Gastrocnemius medialis (tissue), 4 donors: ENCODE measurements at regions not wholly inside any gene's neighbourhood (a gene's known extent, or its start where the extent isn't known, plus 50 kb on each side); places are given as distances from the start of the nearest gene placed in this dataset.

Source experiments
- ATAC-seq, 2 donors: fragments of 150-250 bp; one replicate each; pipeline ENCODE4 v1.9.1; 2016
- DNase-seq, 2 donors: peaks; one replicate each; pipeline ENCODE4 v3.0.0-alpha.2; 2019
- H3K27ac ChIP-seq, 4 donors: fragments of 200-600 bp; sonication (generic); 1 replicate in 1 of 4; 2 replicates in 3 of 4; pipeline ENCODE4 v1.5.1; 2016 to 2018; ENCODE audit warnings: mild to moderate bottlenecking in 2 of 4, moderate library complexity in 1 of 4
- H3K27me3 ChIP-seq, 3 donors: fragments of 200-600 bp; sonication (generic) in 2 of 3; 1 replicate in 1 of 3; 2 replicates in 2 of 3; pipeline versions ENCODE4 v1.5.1 to v1.6.0; 2016 to 2019; ENCODE audit warnings: mild to moderate bottlenecking in 1 of 3, moderate library complexity in 1 of 3
- H3K36me3 ChIP-seq, 2 donors: fragments of 200-600 bp; sonication (generic) in 1 of 2; one replicate each; pipeline ENCODE4 v1.5.1; 2017 to 2018
- H3K4me1 ChIP-seq, 2 donors: fragments of 200-600 bp; sonication (generic) in 1 of 2; one replicate each; pipeline ENCODE4 v1.5.1; 2016 to 2017; ENCODE audit warnings: mild to moderate bottlenecking in 2 of 2
- H3K4me3 ChIP-seq, 4 donors: fragments of 200-600 bp; sonication (generic) in 3 of 4; 1 replicate in 1 of 4; 2 replicates in 3 of 4; pipeline ENCODE4 v1.5.1; 2016 to 2019; ENCODE audit warnings: mild to moderate bottlenecking in 2 of 4
- H3K9me3 ChIP-seq, 3 donors: fragments of 200-600 bp; sonication (generic) in 2 of 3; 1 replicate in 1 of 3; 2 replicates in 2 of 3; pipeline ENCODE4 v1.5.1; 2016 to 2019
- POLR2A ChIP-seq, 2 donors: fragments of 450-650 bp; IDR thresholded peaks; one replicate each; pipeline ENCODE4 v1.6.1; 2017; ENCODE audit warnings: antibody characterized with exemption in 2 of 2, mild to moderate bottlenecking in 2 of 2, moderate library complexity in 2 of 2
- in situ Hi-C, 4 donors: fragments of 200-750 bp; cut with MboI; loops; one replicate each; pipeline versions ENCODE4 v1.15.0 to v1.8.0; 2017; ENCODE audit warnings: low sequenced_read_pairs in 4 of 4
- intact Hi-C: fragments of 100-400 bp; cut with DNase I; formaldehyde crosslinking; loops from one replicate; pipeline ENCODE4 v1.15.1; 2023; ENCODE audit warnings: low total_unique reads
- TF ChIP-seq, protein P1 (sequence below), 5 experiments: fragments of 450-650 bp in 3 of 5; fragments of 200-600 bp in 2 of 5; sonication (generic) in 2 of 5; IDR thresholded peaks in 4 of 5; conservative IDR thresholded peaks in 1 of 5; 1 replicate in 4 of 5; 2 replicates in 1 of 5; pipeline ENCODE4 v1.5.1; 2016 to 2019; ENCODE audit warnings: antibody characterized with exemption in 5 of 5, mild to moderate bottlenecking in 3 of 5, moderate library complexity in 3 of 5

DNA sequence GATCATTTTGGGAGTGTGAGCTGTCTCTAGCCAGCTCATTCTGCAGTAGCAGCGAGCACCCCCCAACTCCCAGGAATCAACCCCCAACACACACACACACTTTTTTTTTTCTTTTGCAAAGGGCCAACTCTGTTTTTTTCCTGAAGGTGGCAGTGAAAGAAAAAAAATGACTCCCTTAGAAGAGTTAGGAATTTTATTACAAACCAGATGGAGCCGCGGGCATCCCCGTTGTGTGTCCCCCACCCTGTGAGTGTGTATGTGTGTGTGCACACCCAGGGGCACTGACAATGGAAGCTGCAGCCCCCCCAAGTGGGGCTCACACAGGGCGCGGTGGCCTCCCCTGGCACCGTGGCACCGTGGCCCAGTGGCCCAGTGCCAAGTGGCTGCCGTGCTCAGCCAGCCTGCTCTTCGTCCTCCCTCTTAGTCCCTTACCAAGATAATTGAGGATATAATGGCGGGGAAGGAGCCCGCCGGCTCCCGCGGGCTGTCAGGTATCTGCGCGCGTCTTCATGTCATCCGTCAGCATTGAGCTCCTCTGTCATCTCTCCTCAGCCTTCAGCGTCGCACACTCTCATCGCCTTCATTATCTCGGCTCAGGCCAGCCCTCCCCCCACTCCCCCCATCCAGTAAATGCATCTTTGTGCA is 314.1 kb downstream of the ZNF536 start:
- ATAC-seq (no peak), DNase-seq (no peak)
- Histone ChIP-seq H3K27ac (no peak overlapping the region), H3K4me1 (no peaks in the 10 kb centered on the region), H3K36me3 (no peaks in the 10 kb centered on the region), H3K4me3 (no peak overlapping the region), H3K9me3 (no peaks in the 10 kb centered on the region), H3K27me3 (no peaks in the 10 kb centered on the region)
- in situ Hi-C loops (loop anchor here in 3 of 4 donors (25.0 kb wide), 3 partner anchors 676 to 1351 kb away; no protein-coding TSS in a partner anchor), intact Hi-C loops (loop anchor here (10.0 kb wide), 1 partner anchor 859 kb away; no protein-coding TSS in a partner anchor)
- TF ChIP-seq POLR2A (IDR thresholded peaks at IDR 0.05) = no peak
- TF ChIP-seq, protein P1, sequence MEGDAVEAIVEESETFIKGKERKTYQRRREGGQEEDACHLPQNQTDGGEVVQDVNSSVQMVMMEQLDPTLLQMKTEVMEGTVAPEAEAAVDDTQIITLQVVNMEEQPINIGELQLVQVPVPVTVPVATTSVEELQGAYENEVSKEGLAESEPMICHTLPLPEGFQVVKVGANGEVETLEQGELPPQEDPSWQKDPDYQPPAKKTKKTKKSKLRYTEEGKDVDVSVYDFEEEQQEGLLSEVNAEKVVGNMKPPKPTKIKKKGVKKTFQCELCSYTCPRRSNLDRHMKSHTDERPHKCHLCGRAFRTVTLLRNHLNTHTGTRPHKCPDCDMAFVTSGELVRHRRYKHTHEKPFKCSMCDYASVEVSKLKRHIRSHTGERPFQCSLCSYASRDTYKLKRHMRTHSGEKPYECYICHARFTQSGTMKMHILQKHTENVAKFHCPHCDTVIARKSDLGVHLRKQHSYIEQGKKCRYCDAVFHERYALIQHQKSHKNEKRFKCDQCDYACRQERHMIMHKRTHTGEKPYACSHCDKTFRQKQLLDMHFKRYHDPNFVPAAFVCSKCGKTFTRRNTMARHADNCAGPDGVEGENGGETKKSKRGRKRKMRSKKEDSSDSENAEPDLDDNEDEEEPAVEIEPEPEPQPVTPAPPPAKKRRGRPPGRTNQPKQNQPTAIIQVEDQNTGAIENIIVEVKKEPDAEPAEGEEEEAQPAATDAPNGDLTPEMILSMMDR (IDR thresholded peaks at IDR 0.05 in 4 of 5, conservative IDR thresholded peaks at IDR 0.05 in 1 of 5) = no peak

DNA sequence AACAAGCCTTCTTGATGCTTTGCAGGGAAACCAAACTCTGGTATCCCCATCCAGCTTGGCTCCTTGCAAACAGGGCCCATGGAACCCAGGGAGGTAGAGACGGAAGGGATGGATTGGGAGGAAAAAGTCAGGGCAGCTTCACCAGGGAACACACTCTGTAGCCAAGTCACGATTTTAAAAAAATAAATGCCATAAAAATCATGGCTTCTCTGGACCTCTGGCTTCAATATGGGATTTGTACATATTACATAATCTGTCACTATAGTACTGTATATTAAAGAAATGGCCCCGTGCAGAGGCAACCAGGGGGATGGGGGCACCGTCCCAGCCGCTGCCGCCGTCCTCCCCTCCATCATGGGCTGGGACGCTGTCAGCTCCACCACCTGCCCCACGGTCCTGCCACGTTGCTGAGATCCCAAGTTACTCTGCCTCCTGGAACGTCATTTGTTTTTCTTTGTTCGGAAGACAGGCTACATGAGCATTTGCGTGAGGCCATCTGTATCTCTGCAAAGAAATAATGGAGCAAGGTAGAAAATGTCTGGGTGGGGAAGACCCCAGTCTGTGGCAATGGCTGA is 313.3 kb downstream of the ZNF536 start:
- TF ChIP-seq POLR2A (IDR thresholded peaks at IDR 0.05) = no peak
- TF ChIP-seq, protein P1 (IDR thresholded peaks at IDR 0.05 in 4 of 5, conservative IDR thresholded peaks at IDR 0.05 in 1 of 5) = no peak
- H3K27me3 ChIP-seq = no peaks in the 10 kb centered on the region
- in situ Hi-C loops = loop anchor here in 3 of 4 donors (25.0 kb wide), 3 partner anchors 677 to 1352 kb away; no protein-coding TSS in a partner anchor

DNA sequence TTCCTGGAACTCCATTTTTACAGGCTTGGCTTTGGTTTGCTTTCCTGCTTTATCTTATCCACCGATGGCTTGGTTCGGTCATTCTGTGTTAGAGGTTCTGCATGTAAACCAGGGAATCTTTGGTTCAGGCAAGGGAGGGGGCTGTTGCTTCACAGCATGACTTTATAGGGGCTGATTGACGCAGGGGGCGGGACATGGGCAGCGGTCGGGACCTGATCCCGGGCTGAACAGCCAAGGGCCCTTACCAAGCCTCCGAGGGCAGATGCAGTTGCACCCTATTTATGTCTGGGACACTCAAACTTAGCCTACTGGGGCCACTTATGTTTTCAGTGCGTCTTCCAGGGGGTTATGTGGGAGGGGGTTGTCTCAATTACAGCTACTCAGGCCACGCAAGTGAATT is 312.4 kb downstream of the ZNF536 start:
- in situ Hi-C loops = loop anchor here in 3 of 4 donors (25.0 kb wide), 3 partner anchors 678 to 1353 kb away; no protein-coding TSS in a partner anchor
- intact Hi-C loops = loop anchor here (10.0 kb wide), 1 partner anchor 860 kb away; no protein-coding TSS in a partner anchor

More for the DNA sequence above, 313.3 kb downstream of the ZNF536 start:
- Histone ChIP-seq H3K4me1 (no peaks in the 10 kb centered on the region), H3K4me3 (no peak overlapping the region), H3K27ac (no peak overlapping the region), H3K9me3 (no peaks in the 10 kb centered on the region), H3K36me3 (no peaks in the 10 kb centered on the region)
- ATAC-seq (no peak), DNase-seq (no peak)
- intact Hi-C loops = loop anchor here (10.0 kb wide), 1 partner anchor 859 kb away; no protein-coding TSS in a partner anchor

DNA sequence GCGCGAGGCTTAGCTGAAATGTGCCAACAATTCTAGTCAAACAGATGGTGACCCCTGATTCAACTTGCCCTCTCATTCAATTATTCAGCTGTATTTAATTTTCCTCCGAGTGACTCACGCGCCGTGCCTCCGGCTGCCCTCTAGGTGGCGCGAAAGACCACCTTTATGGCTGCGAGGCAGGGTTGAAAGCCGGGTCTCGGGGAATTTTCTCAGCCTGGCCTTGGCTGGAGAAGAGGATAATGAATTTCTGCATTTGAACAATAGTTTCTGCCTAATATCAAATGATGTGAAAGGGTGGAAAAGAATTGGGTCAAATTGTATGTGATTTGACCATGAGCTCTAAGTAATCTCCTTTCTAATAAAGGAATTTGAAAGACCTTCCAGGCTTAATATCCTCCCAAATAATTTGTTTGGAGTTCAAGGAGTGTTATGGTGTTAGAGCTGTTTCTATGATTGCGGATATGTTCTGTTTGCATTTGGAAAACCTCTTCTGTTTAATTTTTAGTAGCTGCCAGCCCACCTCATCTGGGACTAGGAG is 310.9 kb downstream of the ZNF536 start:
- TF ChIP-seq, protein P1 (IDR thresholded peaks at IDR 0.05 in 4 of 5, conservative IDR thresholded peaks at IDR 0.05 in 1 of 5) = peak; percentile 68 to 88 (median 80)
- no peak for TF ChIP-seq POLR2A (IDR thresholded peaks at IDR 0.05)
- Histone ChIP-seq H3K27ac (no peak overlapping the region), H3K36me3 (no peaks in the 10 kb centered on the region), H3K4me3 (no peak overlapping the region), H3K4me1 (no peaks in the 10 kb centered on the region), H3K27me3 (no peaks in the 10 kb centered on the region), H3K9me3 (no peaks in the 10 kb centered on the region)
- ATAC-seq (peak; percentile 74 to 81), DNase-seq (peak; percentile 35 to 41)
- in situ Hi-C loops = loop anchor here in 3 of 4 donors (25.0 kb wide), 3 partner anchors 679 to 1354 kb away; no protein-coding TSS in a partner anchor
- intact Hi-C loops = loop anchor here (1.0 to 10.0 kb wide), 2 partner anchors 862 to 1541 kb away; no protein-coding TSS in a partner anchor

More for the DNA sequence above, 312.4 kb downstream of the ZNF536 start:
- H3K36me3 ChIP-seq = no peaks in the 10 kb centered on the region
- no peaks in the 10 kb centered on the region for H3K27me3 ChIP-seq
- DNase-seq = no peak
- no peak for ATAC-seq
- TF ChIP-seq, protein P1 (IDR thresholded peaks at IDR 0.05 in 4 of 5, conservative IDR thresholded peaks at IDR 0.05 in 1 of 5) = no peak
- TF ChIP-seq POLR2A (IDR thresholded peaks at IDR 0.05) = no peak
- no peak overlapping the region for H3K27ac ChIP-seq
- no peaks in the 10 kb centered on the region for H3K9me3 ChIP-seq
- no peak overlapping the region for H3K4me3 ChIP-seq
- no peaks in the 10 kb centered on the region for H3K4me1 ChIP-seq
